Ovary (tissue), 7 donors: ENCODE measurements at regions not wholly inside any gene's neighbourhood (a gene's known extent, or its start where the extent isn't known, plus 50 kb on each side); places are given as distances from the start of the nearest gene placed in this dataset.

Source experiments
- DNase-seq, 5 donors: peaks; one replicate each; pipeline ENCODE4 v3.0.0-alpha.2; 2019 to 2020
- H3K27ac ChIP-seq, 2 donors: fragments of 200-600 bp; one replicate each; pipeline versions ENCODE4 v1.5.1 to v1.8.0; 2019 to 2022
- H3K27me3 ChIP-seq: fragments of 200-600 bp; one replicate; pipeline ENCODE4 v1.8.0; 2022
- H3K36me3 ChIP-seq: fragments of 200-600 bp; sonication (generic); one replicate; pipeline ENCODE4 v1.5.1; 2019
- H3K4me1 ChIP-seq: one replicate; pipeline ENCODE4 v1.8.1; 2013; ENCODE audit warnings: mild to moderate bottlenecking, moderate library complexity; ENCODE audit not compliant: insufficient read depth
- H3K4me3 ChIP-seq: fragments of 200-600 bp; sonication (generic); one replicate; pipeline ENCODE4 v1.5.1; 2017
- H3K9me3 ChIP-seq, 2 donors: fragments of 200-600 bp in 1 of 2; sonication (generic) in 1 of 2; one replicate each; pipeline versions ENCODE4 v1.5.1 to v1.8.1; 2013 to 2019; ENCODE audit warnings: mild to moderate bottlenecking in 1 of 2, moderate library complexity in 1 of 2
- EP300 ChIP-seq: sonication (generic); formaldehyde crosslinking; IDR thresholded peaks from one replicate; pipeline ENCODE4 v1.6.1; 2017; ENCODE audit warnings: antibody characterized with exemption
- POLR2A ChIP-seq: fragments of 450-650 bp; IDR thresholded peaks from one replicate; pipeline ENCODE4 v1.6.1; 2017; ENCODE audit warnings: antibody characterized with exemption, mild to moderate bottlenecking, moderate library complexity
- WGBS, 3 donors: extraction: QIAGEN DNeasy Blood & Tissue Kit in 1 of 3; methylation state at CpG; one replicate each; pipeline versions ENCODE4 v1.1.5 to v1.1.7; 2013 to 2017; 5-methylcytosine and 5-hydroxymethylcytosine counted together
- intact Hi-C, 4 donors: fragments of 100-400 bp; cut with DNase I; formaldehyde crosslinking; loops; one replicate each; pipeline versions ENCODE4 v1.11.0 to v1.15.1; 2022 to 2023
- TF ChIP-seq, protein P1 (sequence below), 3 donors: fragments of 450-650 bp in 2 of 3; fragments of 200-600 bp in 1 of 3; IDR thresholded peaks; one replicate each; pipeline versions ENCODE4 v1.5.1 to v1.8.0; 2016 to 2022; ENCODE audit warnings: antibody characterized with exemption in 3 of 3, mild to moderate bottlenecking in 1 of 3
- donor health status: DM: no; HTN: no; CAD: no; lungs with moderate emphysema.
- donor health status: DM: no; HTN: no; CAD: no.
- donor health status: Bipolar disorder and iron deficiency.
- donor health status: DM: no; HTN: no; CAD: no.
- donor health status: DM: yes; HTN: yes; CAD: no.

DNA sequence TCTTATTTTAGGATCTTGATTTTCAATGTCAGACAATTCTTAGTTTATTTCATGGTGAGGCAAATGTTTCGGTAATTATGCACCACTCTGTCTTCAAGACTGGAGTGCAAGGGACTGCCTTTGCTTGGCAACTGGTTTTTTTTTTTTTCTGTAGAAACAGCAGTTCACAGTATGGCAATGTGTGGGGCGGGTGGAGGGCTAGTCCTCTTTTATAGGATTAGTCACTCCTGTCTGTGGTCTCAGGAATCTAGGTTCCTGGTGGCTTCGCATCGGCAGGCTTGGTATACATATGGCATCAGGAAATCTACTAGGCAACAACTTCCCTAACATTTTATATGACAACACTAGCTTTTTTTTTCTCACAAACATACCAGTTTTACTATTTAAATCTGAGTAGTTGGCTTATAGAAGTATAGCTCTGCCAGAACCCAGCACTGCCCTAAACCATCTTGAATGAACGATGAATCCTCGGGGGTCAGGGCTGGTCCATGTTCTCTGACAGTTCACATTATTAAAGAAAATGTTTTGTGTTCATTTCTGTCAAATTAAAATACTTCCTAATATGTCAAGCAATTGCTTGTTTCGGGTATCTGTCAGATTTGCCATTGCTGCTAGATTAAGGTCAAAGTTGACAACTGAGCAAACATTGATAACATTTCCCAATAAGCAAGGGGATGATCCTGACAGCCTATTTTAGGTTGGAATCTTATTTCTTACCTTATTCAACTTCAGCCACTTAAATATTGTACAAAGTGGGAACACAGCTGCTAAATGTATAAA, 289.7 kb upstream of the VSTM2A start:
- WGBS, 3 donors: 79 to 82% (median 82%) methylated on average over 7 of the region's 7 CpGs
- H3K4me1 ChIP-seq: no peaks in the 10 kb centered on the region

DNA sequence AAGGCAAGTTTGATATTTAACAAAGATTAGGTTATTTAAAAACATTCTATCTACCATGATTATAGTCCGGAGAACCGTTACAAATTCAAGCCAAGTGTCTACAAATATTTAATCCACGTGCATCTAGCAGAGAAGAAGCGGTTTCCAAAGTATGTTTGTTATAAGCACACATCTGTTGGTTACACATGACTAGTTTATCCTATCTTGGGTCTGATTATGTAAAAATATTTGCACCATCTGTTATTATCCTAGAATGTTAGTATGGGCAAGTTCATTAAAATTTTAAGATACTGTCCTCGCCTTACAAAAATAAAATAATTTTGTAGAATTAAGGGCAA, 289.2 kb upstream of the VSTM2A start:
- Histone ChIP-seq H3K4me3 (no peak overlapping the region), H3K27me3 (no peaks in the 10 kb centered on the region), H3K4me1 (no peaks in the 10 kb centered on the region), H3K36me3 (no peaks in the 10 kb centered on the region), H3K9me3 (no peaks in the 10 kb centered on the region), H3K27ac (no peak overlapping the region)
- 9 to 37% (median 10%) methylated on average over 5 of the region's 5 CpGs for WGBS, 3 donors
- intact Hi-C loops: no loop called here
- TF ChIP-seq POLR2A (no peak), EP300 (no peak)
- TF ChIP-seq, protein P1, sequence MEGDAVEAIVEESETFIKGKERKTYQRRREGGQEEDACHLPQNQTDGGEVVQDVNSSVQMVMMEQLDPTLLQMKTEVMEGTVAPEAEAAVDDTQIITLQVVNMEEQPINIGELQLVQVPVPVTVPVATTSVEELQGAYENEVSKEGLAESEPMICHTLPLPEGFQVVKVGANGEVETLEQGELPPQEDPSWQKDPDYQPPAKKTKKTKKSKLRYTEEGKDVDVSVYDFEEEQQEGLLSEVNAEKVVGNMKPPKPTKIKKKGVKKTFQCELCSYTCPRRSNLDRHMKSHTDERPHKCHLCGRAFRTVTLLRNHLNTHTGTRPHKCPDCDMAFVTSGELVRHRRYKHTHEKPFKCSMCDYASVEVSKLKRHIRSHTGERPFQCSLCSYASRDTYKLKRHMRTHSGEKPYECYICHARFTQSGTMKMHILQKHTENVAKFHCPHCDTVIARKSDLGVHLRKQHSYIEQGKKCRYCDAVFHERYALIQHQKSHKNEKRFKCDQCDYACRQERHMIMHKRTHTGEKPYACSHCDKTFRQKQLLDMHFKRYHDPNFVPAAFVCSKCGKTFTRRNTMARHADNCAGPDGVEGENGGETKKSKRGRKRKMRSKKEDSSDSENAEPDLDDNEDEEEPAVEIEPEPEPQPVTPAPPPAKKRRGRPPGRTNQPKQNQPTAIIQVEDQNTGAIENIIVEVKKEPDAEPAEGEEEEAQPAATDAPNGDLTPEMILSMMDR (IDR thresholded peaks at IDR 0.05): no peak
- DNase-seq: no peak

More for the DNA sequence above, 289.7 kb upstream of the VSTM2A start:
- Histone ChIP-seq H3K27me3 (no peaks in the 10 kb centered on the region), H3K36me3 (no peaks in the 10 kb centered on the region), H3K4me3 (no peak overlapping the region), H3K9me3 (no peaks in the 10 kb centered on the region), H3K27ac (no peak overlapping the region)
- DNase-seq: no peak
- intact Hi-C loops: no loop called here
- TF ChIP-seq EP300 (no peak), POLR2A (no peak)
- TF ChIP-seq, protein P1 (IDR thresholded peaks at IDR 0.05): no peak

DNA sequence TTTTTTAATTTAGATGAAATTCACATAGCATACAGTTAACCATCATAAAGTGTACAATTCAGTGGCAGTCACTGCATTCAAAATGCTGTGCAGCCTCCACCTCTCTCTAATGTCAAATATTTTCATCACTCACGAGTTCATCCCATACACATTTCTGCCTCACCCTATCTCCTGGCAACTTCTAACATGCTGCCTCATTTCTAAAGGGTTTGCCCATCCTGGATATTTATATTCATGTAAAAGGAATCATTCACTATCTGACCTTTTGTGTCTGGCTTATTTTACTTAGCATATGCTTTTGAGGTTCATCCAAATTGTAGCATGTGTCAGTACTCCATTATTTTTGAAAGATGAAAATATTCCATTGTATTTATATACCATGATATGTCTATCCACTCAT, 286.9 kb upstream of the VSTM2A start:
- Histone ChIP-seq H3K27ac (no peak overlapping the region), H3K4me1 (no peaks in the 10 kb centered on the region), H3K36me3 (no peaks in the 10 kb centered on the region), H3K27me3 (no peaks in the 10 kb centered on the region), H3K9me3 (no peaks in the 10 kb centered on the region), H3K4me3 (no peak overlapping the region)
- intact Hi-C loops: no loop called here
- DNase-seq: no peak
- 57 to 71% (median 66%) methylated on average over 1 of the region's 1 CpG for WGBS, 3 donors
- TF ChIP-seq, protein P1 (IDR thresholded peaks at IDR 0.05): no peak
- TF ChIP-seq POLR2A (no peak), EP300 (no peak)

DNA sequence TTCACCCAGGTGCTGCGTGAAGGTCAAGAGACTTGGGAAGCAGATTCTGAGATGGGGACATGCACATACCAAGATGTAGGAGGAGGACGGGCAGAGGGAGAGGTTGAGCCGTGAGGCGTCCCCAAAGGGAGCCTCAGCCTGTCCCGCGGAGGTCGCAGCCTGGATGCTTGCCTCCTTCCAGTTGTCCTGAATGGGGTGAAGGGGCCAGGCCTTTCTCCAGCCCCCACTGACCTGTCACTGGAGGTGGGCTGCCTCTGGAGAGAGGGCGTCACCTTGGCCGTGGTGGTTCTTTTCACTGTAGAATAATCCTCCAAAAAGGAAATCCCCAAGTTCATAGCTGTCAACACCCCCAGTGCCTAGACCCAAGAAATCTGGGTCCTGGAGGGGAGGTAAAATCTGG, 283.0 kb upstream of the VSTM2A start:
- H3K36me3 ChIP-seq: no peaks in the 10 kb centered on the region
- H3K9me3 ChIP-seq: no peaks in the 10 kb centered on the region
- H3K27ac ChIP-seq: no peak overlapping the region
- intact Hi-C loops: no loop called here
- TF ChIP-seq, protein P1 (IDR thresholded peaks at IDR 0.05): no peak
- TF ChIP-seq POLR2A (no peak), EP300 (no peak)
- no peak for DNase-seq
- no peaks in the 10 kb centered on the region for H3K27me3 ChIP-seq
- H3K4me3 ChIP-seq: no peak overlapping the region
- WGBS, 3 donors: 90 to 91% (median 90%) methylated on average over 9 of the region's 9 CpGs
- no peaks in the 10 kb centered on the region for H3K4me1 ChIP-seq
